IMR-90 (cell line): ENCODE measurements at regions not wholly inside any gene's neighbourhood (a gene's known extent, or its start where the extent isn't known, plus 50 kb on each side); places are given as distances from the start of the nearest gene placed in this dataset.

Experiments
- ATAC-seq: fragments of 200-7000 bp; cut with Tn5 transposase; 2 replicates; pipeline ENCODE4 v1.9.1; 2020; ENCODE audit warnings: low read depth, mild to moderate bottlenecking, moderate library complexity
- BruUV-seq: library from RNA; stranded (reverse); fragments of 400-500 nt; replicated peaks from 2 replicates; lab custom pipeline; 2021; lab: Mats Ljungman, UMichigan
- CTCF ChIA-PET: fragments of 300-600 bp; formaldehyde crosslinking; extraction: SDS; loops from one replicate; lab custom pipeline; 2021; ENCODE audit warnings: antibody characterized with exemption; lab: Yijun Ruan, JAX
- POLR2A ChIA-PET: fragments of 300-600 bp; sonication (Branson Sonifier 250); formaldehyde crosslinking; loops from one replicate; lab custom pipeline; 2022; ENCODE audit warnings: antibody characterized with exemption; ENCODE audit not compliant: unreplicated experiment; lab: Charles Lee
- DNase-seq: peaks from one replicate; pipeline ENCODE4 v3.0.0; 2013
- H2AFZ ChIP-seq: replicated peaks from 2 replicates; pipeline ENCODE3; 2013; ENCODE audit warnings: low read length, mild to moderate bottlenecking; ENCODE audit not compliant: poor library complexity
- H2AK5ac ChIP-seq: 2 replicates; pipeline ENCODE4 v1.6.1; 2013; ENCODE audit warnings: low read depth, low read length, inconsistent platforms
- H2AK9ac ChIP-seq: replicated peaks from 2 replicates; pipeline ENCODE3; 2013; ENCODE audit warnings: mild to moderate bottlenecking, low read depth, low read length, moderate library complexity; ENCODE audit not compliant: poor library complexity
- H2BK120ac ChIP-seq: 2 replicates; pipeline ENCODE4 v1.6.1; 2013; ENCODE audit warnings: low read depth, low read length, inconsistent platforms
- H2BK15ac ChIP-seq: 3 replicates; pipeline ENCODE4 v1.6.1; 2013; ENCODE audit warnings: low read depth, low read length, inconsistent platforms
- H2BK20ac ChIP-seq: 2 replicates; pipeline ENCODE4 v1.6.1; 2013; ENCODE audit warnings: low read depth, mild to moderate bottlenecking, inconsistent platforms, low read length, moderate library complexity
- H2BK5ac ChIP-seq: 2 replicates; pipeline ENCODE4 v1.6.1; 2013; ENCODE audit warnings: mild to moderate bottlenecking, low read depth, low read length, inconsistent platforms; ENCODE audit not compliant: poor library complexity, severe bottlenecking
- H3K14ac ChIP-seq: replicated peaks from 2 replicates; pipeline ENCODE4 v1.6.1; 2013; ENCODE audit warnings: low read depth, low read length, inconsistent platforms
- H3K18ac ChIP-seq: 2 replicates; pipeline ENCODE4 v1.6.1; 2013; ENCODE audit warnings: low read depth, low read length, control low read depth
- H3K23ac ChIP-seq: 2 replicates; pipeline ENCODE4 v1.6.1; 2013; ENCODE audit warnings: low read depth, low read length, inconsistent platforms
- H3K27ac ChIP-seq: 2 replicates; pipeline ENCODE4 v1.5.1; 2013; ENCODE audit warnings: mild to moderate bottlenecking, control low read depth, low read length; ENCODE audit not compliant: insufficient read depth
- H3K27me3 ChIP-seq: 2 replicates; pipeline ENCODE4 v1.6.1; 2013; ENCODE audit warnings: low read length; ENCODE audit not compliant: control insufficient read depth, insufficient read depth
- H3K36me3 ChIP-seq: 2 replicates; pipeline ENCODE4 v1.6.1; 2013; ENCODE audit warnings: low read length, mixed read lengths; ENCODE audit not compliant: control insufficient read depth, insufficient read depth
- H3K4ac ChIP-seq: 2 replicates; pipeline ENCODE4 v1.6.1; 2013; ENCODE audit warnings: low read depth, low read length, inconsistent platforms
- H3K4me1 ChIP-seq: 2 replicates; pipeline ENCODE4 v1.6.1; 2013; ENCODE audit warnings: low read length, mixed read lengths; ENCODE audit not compliant: control insufficient read depth, insufficient read depth
- H3K4me2 ChIP-seq: 2 replicates; pipeline ENCODE4 v1.6.1; 2013; ENCODE audit warnings: low read depth, mild to moderate bottlenecking, control low read depth, low read length, moderate library complexity
- H3K4me3 ChIP-seq: 2 replicates; pipeline ENCODE4 v1.5.1; 2013; ENCODE audit warnings: low read depth, mild to moderate bottlenecking, control low read depth, low read length, moderate library complexity; ENCODE audit not compliant: insufficient read depth
- H3K56ac ChIP-seq: 2 replicates; pipeline ENCODE4 v1.6.1; 2013; ENCODE audit warnings: low read length, inconsistent platforms; ENCODE audit not compliant: insufficient read depth; ENCODE audit errors: extremely low read depth
- H3K79me1 ChIP-seq, 2 experiments: 2 replicates each; pipeline ENCODE4 v1.6.1; 2013; ENCODE audit warnings: low read length in 2 of 2, inconsistent platforms in 1 of 2, low read depth in 1 of 2
- H3K9ac ChIP-seq: 2 replicates; pipeline ENCODE4 v1.6.1; 2013; ENCODE audit warnings: low read depth, low read length, control low read depth
- H3K9me1 ChIP-seq: 2 replicates; pipeline ENCODE4 v1.6.1; 2013; ENCODE audit warnings: low read length, inconsistent platforms; ENCODE audit not compliant: insufficient read depth
- H3K9me3 ChIP-seq: 2 replicates; pipeline ENCODE4 v1.6.1; 2013; ENCODE audit warnings: low read length; ENCODE audit not compliant: control insufficient read depth, insufficient read depth
- H4K20me1 ChIP-seq: 2 replicates; pipeline ENCODE4 v1.6.1; 2013; ENCODE audit warnings: low read length, inconsistent platforms; ENCODE audit not compliant: insufficient read depth
- H4K5ac ChIP-seq: 2 replicates; pipeline ENCODE4 v1.6.1; 2013; ENCODE audit warnings: mild to moderate bottlenecking, low read depth, low read length, control low read depth
- H4K8ac ChIP-seq, 2 experiments: 2 replicates each; pipeline ENCODE4 v1.6.1; 2013; ENCODE audit warnings: low read depth in 2 of 2, low read length in 2 of 2, control low read depth in 1 of 2, inconsistent platforms in 1 of 2
- H4K91ac ChIP-seq: 2 replicates; pipeline ENCODE4 v1.6.1; 2013; ENCODE audit warnings: low read depth, low read length, inconsistent platforms; ENCODE audit not compliant: insufficient read depth
- BHLHE40 ChIP-seq: fragments of 150-350 bp; IDR thresholded peaks from 2 replicates; pipeline ENCODE4 v1.6.1; 2016; ENCODE audit warnings: mild to moderate bottlenecking, low read depth, low read length
- NFE2L2 ChIP-seq: fragments of 150-350 bp; IDR thresholded peaks from 2 replicates; pipeline ENCODE4 v1.6.1; 2016; ENCODE audit warnings: low read depth, mild to moderate bottlenecking, low read length
- WGBS, 2 experiments: methylation state at CpG; one replicate each; pipeline versions ENCODE4 v1.1.5 to v1.1.7; 2013; ENCODE audit warnings: missing lambda C conversion rate in 2 of 2; ENCODE audit not compliant: insufficient read length in 1 of 2; ENCODE audit errors: extremely low coverage in 2 of 2; 5-methylcytosine and 5-hydroxymethylcytosine counted together
- dilution Hi-C: fragments of 300-500 bp; cut with HindIII; formaldehyde crosslinking; loops from one replicate; pipeline ENCODE4 v1.14.3; 2018; ENCODE audit warnings: low sequenced_read_pairs; ENCODE audit not compliant: unreplicated experiment
- in situ Hi-C: fragments of 300-500 bp; cut with MboI; formaldehyde crosslinking; loops from 3 replicates; pipeline ENCODE4 v1.14.3; 2019; ENCODE audit warnings: low sequenced_read_pairs, inconsistent platforms, mixed read lengths
- intact Hi-C: fragments of 100-400 bp; cut with micrococcal nuclease; formaldehyde crosslinking; loops from 2 replicates; pipeline ENCODE4 v1.10.0; 2022

- Histone ChIP-seq H2BK5ac (no peak overlapping the region), H2BK15ac (no peak overlapping the region), H3K14ac (peak overlapping the region; percentile 49; the same call in 1 of the 2 replicates), H2BK20ac (no peak overlapping the region), H2AFZ (no peak overlapping the region), H4K91ac (peak overlapping the region; percentile 61; the same call in 1 of the 2 replicates), H3K56ac (no peak overlapping the region), H2BK120ac (peak overlapping the region; percentile 53; the same call in 1 of the 2 replicates), H3K4me3 (no peak overlapping the region), H2AK5ac (no peak overlapping the region), H3K9ac (no peak overlapping the region), H4K20me1 (no peaks in the 10 kb centered on the region), H3K79me1 (no peaks in the 10 kb centered on the region), H3K18ac (peak overlapping the region; percentile 31; the same call in 1 of the 2 replicates), H4K5ac (no peak overlapping the region; the same call in 1 of the 2 replicates), H2AK9ac (no peak overlapping the region), H3K27ac (no peak overlapping the region), H3K36me3 (no peaks in the 10 kb centered on the region), H3K9me3 (no peaks in the 10 kb centered on the region), H3K4ac (no peak overlapping the region), H3K9me1 (peaks cover 2% of the 10 kb centered on the region; the same call in 1 of the 2 replicates), H3K4me1 (peaks cover 15% of the 10 kb centered on the region), H3K4me2 (peak overlapping the region; percentile 14; the same call in 1 of the 2 replicates), H3K23ac (peak overlapping the region; percentile 15; the same call in 1 of the 2 replicates), H3K27me3 (no peaks in the 10 kb centered on the region), H4K8ac (no peak overlapping the region; a peak in 1 of 4 replicates)
- peak; percentile 64 for DNase-seq
- in situ Hi-C loops: loop anchor here (25.0 kb wide), 1 partner anchor 865 kb away; no protein-coding TSS in a partner anchor
- peak; percentile 27 for ATAC-seq
- CTCF ChIA-PET: no interaction called here
- dilution Hi-C loops: no loop called here
- POLR2A ChIA-PET: no interaction called here
- BruUV-seq: no TSS peak
- TF ChIP-seq NFE2L2 (no peak), BHLHE40 (peak; percentile 3; the same call in 1 of the 2 replicates)
- no CpG with 5 or more reads among the region's 8 CpGs for WGBS, 2 experiments
- intact Hi-C loops: no loop called here
These were observed 70.2 kb upstream of the SMIM21 start for GRCh38 chr18:75497576-75498235.
